Lung (tissue), 11 donors: ENCODE measurements at regions not wholly inside any gene's neighbourhood (a gene's known extent, or its start where the extent isn't known, plus 50 kb on each side); places are given as distances from the start of the nearest gene placed in this dataset.
"Not testable (repeated sequence)": the region's sequence is repeated elsewhere in the genome, so short reads cannot be mapped to it uniquely, and the experiment has no call there.

Source experiments
- ATAC-seq: fragments of 200-7000 bp; cut with Tn5 transposase; one replicate; pipeline ENCODE4 v1.9.1; 2020; ENCODE audit warnings: moderate number of reproducible peaks; ENCODE audit not compliant: insufficient read depth, low FRiP score
- DNase-seq, 3 donors: peaks; one replicate each; pipeline ENCODE4 v3.0.0-alpha.2; 2013 to 2017
- H3K27ac ChIP-seq, 2 donors: one replicate each; pipeline ENCODE4 v1.5.1; 2013; ENCODE audit warnings: mild to moderate bottlenecking in 2 of 2, moderate library complexity in 2 of 2, control low read depth in 1 of 2, inconsistent platforms in 1 of 2, low read depth in 1 of 2, low read length in 1 of 2
- H3K27me3 ChIP-seq, 3 donors: one replicate each; pipeline ENCODE4 v1.5.1; 2013; ENCODE audit warnings: low read length in 2 of 3; ENCODE audit not compliant: control insufficient read depth in 3 of 3, insufficient read depth in 3 of 3
- H3K36me3 ChIP-seq, 4 donors: one replicate each; pipeline ENCODE4 v1.5.1; 2013; ENCODE audit warnings: low read length in 4 of 4, mild to moderate bottlenecking in 1 of 4, moderate library complexity in 1 of 4; ENCODE audit not compliant: control insufficient read depth in 4 of 4, insufficient read depth in 4 of 4
- H3K4me1 ChIP-seq, 5 donors: one replicate each; pipeline ENCODE4 v1.5.1; 2013; ENCODE audit warnings: low read length in 5 of 5, mild to moderate bottlenecking in 2 of 5, moderate library complexity in 1 of 5; ENCODE audit not compliant: control insufficient read depth in 5 of 5, insufficient read depth in 5 of 5
- H3K4me3 ChIP-seq: one replicate; pipeline ENCODE4 v1.5.1; 2013; ENCODE audit warnings: mild to moderate bottlenecking, control low read depth, moderate library complexity
- H3K9ac ChIP-seq, 2 donors: one replicate each; pipeline ENCODE4 v1.5.1; 2013; ENCODE audit warnings: low read length in 2 of 2, control low read depth in 1 of 2; ENCODE audit not compliant: insufficient read depth in 1 of 2
- H3K9me3 ChIP-seq, 4 donors: one replicate each; pipeline ENCODE4 v1.5.1; 2013; ENCODE audit warnings: low read length in 3 of 4, mild to moderate bottlenecking in 1 of 4, moderate library complexity in 1 of 4; ENCODE audit not compliant: control insufficient read depth in 4 of 4, insufficient read depth in 3 of 4
- WGBS, 2 donors: extraction: QIAGEN DNeasy Blood & Tissue Kit; methylation state at CpG; one replicate each; pipeline ENCODE4 v1.1.7; 2013; 5-methylcytosine and 5-hydroxymethylcytosine counted together
- TF ChIP-seq, protein P1 (sequence below): IDR thresholded peaks from 2 replicates; pipeline ENCODE4 v1.5.1; 2012; ENCODE audit warnings: mild to moderate bottlenecking; ENCODE audit errors: control extremely low read depth, extremely low read depth
- donor health status: control.
- donor health status: control.
- donor health status: Bipolar disorder and iron deficiency.
- donor health status: healthy.
- donor health status: DM: yes; HTN: yes; CAD: no.

DNA sequence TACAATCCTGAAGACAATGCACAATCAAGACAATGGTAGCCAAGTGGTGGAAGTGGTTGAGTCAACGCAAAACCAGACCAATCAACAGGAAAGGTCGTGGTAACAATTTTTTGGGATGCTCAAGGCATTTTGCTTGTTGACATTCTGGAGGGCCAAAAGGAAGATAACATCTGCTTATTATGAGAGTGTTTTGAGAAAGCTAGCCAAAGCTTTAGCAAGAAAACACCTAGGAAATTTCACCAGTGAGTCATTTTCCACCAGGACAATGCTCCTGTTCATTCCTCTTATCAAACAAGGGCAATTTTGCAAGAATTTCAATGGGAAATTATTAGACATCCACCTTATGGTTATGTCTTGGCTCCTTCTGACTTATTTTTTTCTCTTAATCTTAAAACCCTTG is 1932.2 kb upstream of the RAG2 start:
- no peaks in the 10 kb centered on the region for H3K36me3 ChIP-seq
- peaks cover 0 to 4% (median 0%) of the 10 kb centered on the region in 4 donors for H3K9me3 ChIP-seq
- WGBS, 2 donors: 72 to 86% methylated on average over 2 of the region's 2 CpGs
- H3K27me3 ChIP-seq: no peaks in the 10 kb centered on the region
- no peak overlapping the region for H3K27ac ChIP-seq
- DNase-seq (no peak), ATAC-seq (no peak)
- no peak overlapping the region for H3K4me3 ChIP-seq
- H3K4me1 ChIP-seq: no peaks in the 10 kb centered on the region
- TF ChIP-seq, protein P1, sequence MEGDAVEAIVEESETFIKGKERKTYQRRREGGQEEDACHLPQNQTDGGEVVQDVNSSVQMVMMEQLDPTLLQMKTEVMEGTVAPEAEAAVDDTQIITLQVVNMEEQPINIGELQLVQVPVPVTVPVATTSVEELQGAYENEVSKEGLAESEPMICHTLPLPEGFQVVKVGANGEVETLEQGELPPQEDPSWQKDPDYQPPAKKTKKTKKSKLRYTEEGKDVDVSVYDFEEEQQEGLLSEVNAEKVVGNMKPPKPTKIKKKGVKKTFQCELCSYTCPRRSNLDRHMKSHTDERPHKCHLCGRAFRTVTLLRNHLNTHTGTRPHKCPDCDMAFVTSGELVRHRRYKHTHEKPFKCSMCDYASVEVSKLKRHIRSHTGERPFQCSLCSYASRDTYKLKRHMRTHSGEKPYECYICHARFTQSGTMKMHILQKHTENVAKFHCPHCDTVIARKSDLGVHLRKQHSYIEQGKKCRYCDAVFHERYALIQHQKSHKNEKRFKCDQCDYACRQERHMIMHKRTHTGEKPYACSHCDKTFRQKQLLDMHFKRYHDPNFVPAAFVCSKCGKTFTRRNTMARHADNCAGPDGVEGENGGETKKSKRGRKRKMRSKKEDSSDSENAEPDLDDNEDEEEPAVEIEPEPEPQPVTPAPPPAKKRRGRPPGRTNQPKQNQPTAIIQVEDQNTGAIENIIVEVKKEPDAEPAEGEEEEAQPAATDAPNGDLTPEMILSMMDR: no peak
- H3K9ac ChIP-seq: no peak overlapping the region

DNA sequence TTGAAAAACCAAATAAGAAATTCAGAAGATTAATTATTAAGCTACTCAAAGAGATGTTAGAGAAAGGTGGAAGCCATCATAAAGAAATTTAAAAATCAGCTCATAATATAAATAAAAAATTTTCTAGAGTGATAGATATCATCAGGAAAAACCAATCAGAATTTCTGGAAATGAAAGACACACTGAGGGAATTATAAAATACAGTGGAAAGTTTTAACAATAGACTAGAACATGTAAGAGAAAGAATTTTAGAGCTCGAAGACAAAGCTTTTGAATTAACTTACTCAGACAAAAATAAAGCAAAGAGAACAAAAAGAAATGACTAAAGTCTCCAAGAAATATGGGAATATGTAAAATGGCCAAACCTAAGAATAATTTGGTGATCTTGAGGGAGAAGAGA is 1926.9 kb upstream of the RAG2 start:
- TF ChIP-seq, protein P1: no peak
- WGBS, 2 donors: 72 to 78% methylated on average over 1 of the region's 1 CpG
- H3K9ac ChIP-seq: no peak overlapping the region
- H3K4me3 ChIP-seq: no peak overlapping the region
- no peak for DNase-seq
- H3K4me1 ChIP-seq: no peaks in the 10 kb centered on the region
- H3K27ac ChIP-seq: no peak overlapping the region
- H3K36me3 ChIP-seq: no peaks in the 10 kb centered on the region
- ATAC-seq: no peak
- H3K9me3 ChIP-seq: peaks cover 0 to 7% (median 1%) of the 10 kb centered on the region in 4 donors
- H3K27me3 ChIP-seq: no peaks in the 10 kb centered on the region

DNA sequence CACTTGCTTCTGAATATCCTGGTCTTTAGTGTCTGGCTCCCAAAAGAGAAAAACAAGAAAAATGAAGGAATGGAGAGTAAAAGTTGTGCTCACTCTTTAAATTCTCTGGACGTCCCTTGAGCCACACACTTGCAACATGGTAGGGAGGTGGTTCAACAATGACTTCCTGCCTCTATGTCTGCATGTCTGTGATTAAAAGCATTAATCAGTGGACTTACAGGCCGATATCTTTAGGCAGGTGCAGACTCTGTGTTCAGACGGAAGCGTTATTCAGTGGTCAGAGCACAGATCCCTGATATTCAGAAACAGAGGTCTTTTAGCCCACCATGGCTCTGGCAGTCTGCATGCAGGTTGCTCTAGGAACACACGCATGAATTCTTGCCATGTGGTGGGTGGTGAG is 1920.0 kb upstream of the RAG2 start:
- H3K4me3 ChIP-seq: no peak overlapping the region
- H3K36me3 ChIP-seq: no peaks in the 10 kb centered on the region
- no peaks in the 10 kb centered on the region for H3K4me1 ChIP-seq
- H3K9me3 ChIP-seq: peaks cover 0 to 5% (median under 1%) of the 10 kb centered on the region in 4 donors
- 84 to 88% methylated on average over 5 of the region's 5 CpGs for WGBS, 2 donors
- no peak overlapping the region for H3K9ac ChIP-seq
- H3K27ac ChIP-seq: no peak overlapping the region
- ATAC-seq: no peak
- no peak for DNase-seq
- TF ChIP-seq, protein P1: no peak
- no peaks in the 10 kb centered on the region for H3K27me3 ChIP-seq

GRCh38 chr11:38512830-38513229 is 1914.8 kb upstream of the RAG2 start:
- not testable (repeated sequence) for H3K9me3 ChIP-seq, DNase-seq, H3K9ac ChIP-seq, H3K4me1 ChIP-seq, ATAC-seq, H3K27me3 ChIP-seq, H3K4me3 ChIP-seq, H3K36me3 ChIP-seq, H3K27ac ChIP-seq
- WGBS, 2 donors: 82 to 90% methylated on average over 3 of the region's 3 CpGs
